Smooth muscle cell (in vitro differentiated cells): ENCODE measurements at regions not wholly inside any gene's neighbourhood (a gene's known extent, or its start where the extent isn't known, plus 50 kb on each side); places are given as distances from the start of the nearest gene placed in this dataset. TPM values are rescaled to one million over a fixed set of nuclear protein-coding genes. Genes with fewer than 3 reads are reported as not detected.

Source experiments
- DNase-seq: peaks from one replicate; lab custom pipeline; 2025; ENCODE audit not compliant: unreplicated experiment; lab: John Stamatoyannopoulos, UW
- H2AFZ ChIP-seq: fragments of 200-600 bp; sonication (generic); 2 replicates; pipeline ENCODE4 v1.6.0; 2016; ENCODE audit warnings: antibody characterized with exemption, low read depth, mild to moderate bottlenecking
- H3F3A ChIP-seq: fragments of 200-600 bp; sonication (generic); 2 replicates; pipeline ENCODE4 v1.6.0; 2017; ENCODE audit warnings: antibody characterized with exemption, low read depth
- H3K27ac ChIP-seq: fragments of 200-600 bp; sonication (generic); 2 replicates; pipeline ENCODE4 v1.5.1; 2016; ENCODE audit warnings: low read depth, mild to moderate bottlenecking
- H3K27me3 ChIP-seq: fragments of 200-600 bp; sonication (generic); 2 replicates; pipeline ENCODE4 v1.6.1; 2016; ENCODE audit warnings: low read depth, mild to moderate bottlenecking
- H3K36me3 ChIP-seq: fragments of 200-600 bp; sonication (generic); 2 replicates; pipeline ENCODE4 v1.5.1; 2016; ENCODE audit warnings: low read depth
- H3K4me1 ChIP-seq: fragments of 200-600 bp; sonication (generic); 2 replicates; pipeline ENCODE4 v1.5.1; 2016; ENCODE audit warnings: low read depth
- H3K4me2 ChIP-seq: fragments of 200-600 bp; sonication (generic); 2 replicates; pipeline ENCODE4 v1.6.0; 2016; ENCODE audit warnings: mild to moderate bottlenecking
- H3K4me3 ChIP-seq: fragments of 200-600 bp; sonication (generic); 2 replicates; pipeline ENCODE4 v1.5.1; 2016; ENCODE audit warnings: mild to moderate bottlenecking
- H3K79me2 ChIP-seq: fragments of 200-600 bp; sonication (generic); 2 replicates; pipeline ENCODE4 v1.6.0; 2016; ENCODE audit warnings: low read depth, mild to moderate bottlenecking
- H3K9ac ChIP-seq: fragments of 200-600 bp; sonication (generic); 2 replicates; pipeline ENCODE4 v1.6.0; 2016; ENCODE audit warnings: low read depth
- H3K9me3 ChIP-seq: fragments of 200-600 bp; sonication (generic); replicated peaks from 2 replicates; pipeline ENCODE4 v1.5.1; 2016; ENCODE audit warnings: low read depth
- H4K20me1 ChIP-seq: fragments of 200-600 bp; sonication (generic); 2 replicates; pipeline ENCODE4 v1.6.0; 2016; ENCODE audit warnings: low read depth
- CTCF ChIP-seq: fragments of 200-600 bp; sonication (generic); IDR thresholded peaks from 2 replicates; pipeline ENCODE4 v1.5.1; 2017; ENCODE audit warnings: borderline replicate concordance, mild to moderate bottlenecking, antibody characterized with exemption; ENCODE audit not compliant: insufficient read depth, poor library complexity, severe bottlenecking
- WGBS: methylation state at CpG from one replicate; pipeline ENCODE4 v1.1.7; 2016; ENCODE audit warnings: low lambda C conversion rate; 5-methylcytosine and 5-hydroxymethylcytosine counted together
- microRNA counts: library from miRNA; unstranded; fragments of <30 nt; microRNA quantifications from one replicate; lab custom pipeline; 2016
- microRNA-seq: library from miRNA; unstranded; fragments of <30 nt; microRNA quantifications from one replicate; pipeline ENCODE4, GENCODE V29; 2016; ENCODE audit warnings: borderline number of aligned reads
- small RNA-seq: library from RNA; depleted of rRNA; stranded (forward); fragments of <200 nt; gene quantifications from one replicate; pipeline ENCODE3, GENCODE V24; 2014

- Histone ChIP-seq H3K27ac (no peak overlapping the region), H2AFZ (no peak overlapping the region), H3K9me3 (no peaks in the 10 kb centered on the region), H3K79me2 (no peaks in the 10 kb centered on the region), H4K20me1 (no peaks in the 10 kb centered on the region), H3K9ac (no peak overlapping the region), H3K4me1 (no peaks in the 10 kb centered on the region), H3K27me3 (no peaks in the 10 kb centered on the region), H3K4me3 (no peak overlapping the region), H3K36me3 (no peaks in the 10 kb centered on the region), H3K4me2 (no peak overlapping the region), H3F3A (no peaks in the 10 kb centered on the region)
- TF ChIP-seq CTCF = no peak
- WGBS = 27% methylated on average over 1 of the region's 1 CpG
- DNase-seq = no peak
Observed at GRCh38 chrX:45261005-45261404, 60.3 kb upstream of the DIPK2B start.

DNA sequence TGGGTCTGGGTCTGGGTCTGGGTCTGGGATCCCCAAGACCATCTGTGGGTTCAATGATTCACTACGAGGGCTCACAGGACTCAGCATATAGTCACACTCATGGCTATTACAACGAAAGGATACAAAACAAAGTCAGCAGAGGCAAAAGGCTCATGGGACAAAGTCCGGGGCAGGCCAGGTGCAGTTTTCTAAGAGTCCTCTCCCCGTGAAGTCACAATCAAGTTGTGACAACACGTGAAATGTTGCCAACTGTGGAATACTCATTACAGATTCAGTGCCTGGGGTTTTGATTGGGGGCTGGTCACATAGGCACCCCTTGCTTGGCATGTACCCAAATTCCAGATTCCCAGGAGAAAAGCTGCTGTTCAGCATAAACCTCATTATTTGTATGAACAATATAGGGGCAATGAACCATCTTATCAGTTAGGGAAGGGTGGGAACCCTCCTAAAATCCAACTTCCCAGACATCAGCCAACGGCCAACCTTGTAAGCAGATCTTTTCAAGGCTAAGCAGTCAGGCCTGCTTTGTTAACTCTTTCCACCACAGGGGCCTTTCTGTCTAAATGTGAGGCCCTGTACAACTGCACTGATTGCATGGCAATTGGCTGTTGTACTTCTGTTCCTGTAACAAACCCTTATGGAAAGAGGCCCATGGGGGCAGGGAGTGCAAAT, 58.2 kb upstream of the DIPK2B start:
- Histone ChIP-seq H3K36me3 (no peaks in the 10 kb centered on the region), H3K79me2 (no peaks in the 10 kb centered on the region), H3K9ac (no peak overlapping the region), H3K27me3 (no peaks in the 10 kb centered on the region), H3K27ac (no peak overlapping the region), H2AFZ (no peak overlapping the region), H3F3A (no peaks in the 10 kb centered on the region), H4K20me1 (no peaks in the 10 kb centered on the region), H3K4me1 (no peaks in the 10 kb centered on the region), H3K4me3 (no peak overlapping the region), H3K4me2 (no peak overlapping the region), H3K9me3 (no peaks in the 10 kb centered on the region)
- no peak for TF ChIP-seq CTCF
- 79% methylated on average over 6 of the region's 6 CpGs for WGBS
- DNase-seq = no peak

MicroRNAs in the stretch of these regions (microRNA counts, 767-probe panel; counts per million panel counts)
- microRNA hsa-miR-221-3p (lab: Ali Mortazavi, UCI) (10,375 counts per million, percentile 82 among the panel's probes with 10 or more counts), microRNA hsa-miR-222-3p (lab: Ali Mortazavi, UCI) (10,171 counts per million, percentile 81 among the panel's probes with 10 or more counts)

Small RNAs in the stretch of these regions (microRNA-seq; reads per million reads assigned to microRNA genes)
- 24,780 reads per million, percentile 97 among the genes with 10 or more reads in this experiment for gene MIR221
- gene MIR222 = 8,323 reads per million, percentile 93 among the genes with 10 or more reads in this experiment

Small RNAs in the stretch of these regions (small RNA-seq; reads per million reads assigned to genes)
- gene MIR221 (270 reads per million, percentile 99 among the genes with 10 or more reads in this experiment), gene MIR222 (954 reads per million, percentile 100 among the genes with 10 or more reads in this experiment), gene RF00017 (not detected), gene RF00591 (not detected)
